HEK293T (cell line): ENCODE measurements at regions not wholly inside any gene's neighbourhood (a gene's known extent, or its start where the extent isn't known, plus 50 kb on each side); places are given as distances from the start of the nearest gene placed in this dataset.

ENCODE experiments used
- CTBP1 ChIP-seq: fragments of 450-650 bp; IDR thresholded peaks from 2 replicates; pipeline ENCODE4 v1.6.1; 2016; ENCODE audit warnings: borderline replicate concordance
- ELF4 ChIP-seq: fragments of 450-650 bp; IDR thresholded peaks from 2 replicates; pipeline ENCODE4 v1.6.1; 2017; ENCODE audit warnings: antibody characterized with exemption
- FOXA1 ChIP-seq: fragments of 450-650 bp; IDR thresholded peaks from 2 replicates; pipeline ENCODE4 v1.6.1; 2016; ENCODE audit warnings: mild to moderate bottlenecking
- FOXK2 ChIP-seq: fragments of 450-650 bp; IDR thresholded peaks from 2 replicates; pipeline ENCODE4 v1.6.1; 2016; ENCODE audit warnings: mild to moderate bottlenecking
- FOXM1 ChIP-seq: fragments of 450-650 bp; IDR thresholded peaks from 2 replicates; pipeline ENCODE4 v1.6.1; 2017; ENCODE audit warnings: mild to moderate bottlenecking, borderline replicate concordance
- L3MBTL2 ChIP-seq: fragments of 450-650 bp; conservative IDR thresholded peaks from 2 replicates; pipeline ENCODE4 v1.6.1; 2016; ENCODE audit warnings: mild to moderate bottlenecking
- SUZ12 ChIP-seq: fragments of 450-650 bp; IDR thresholded peaks from 2 replicates; pipeline ENCODE4 v1.6.1; 2016; ENCODE audit warnings: mild to moderate bottlenecking
- ZNF384 ChIP-seq: fragments of 450-650 bp; IDR thresholded peaks from 2 replicates; pipeline ENCODE4 v1.6.1; 2016

GRCh38 chr6:148142821-148143220 lies 199.8 kb upstream of the SASH1 start:
- TF ChIP-seq FOXK2 = no peak
- no peak for TF ChIP-seq L3MBTL2
- TF ChIP-seq SUZ12 = no peak
- TF ChIP-seq FOXM1 = no peak
- TF ChIP-seq ZNF384 = no peak
- TF ChIP-seq FOXA1 = no peak
- TF ChIP-seq CTBP1 = no peak
- no peak for TF ChIP-seq ELF4
